A673 (cell line): ENCODE measurements at regions not wholly inside any gene's neighbourhood (a gene's known extent, or its start where the extent isn't known, plus 50 kb on each side); places are given as distances from the start of the nearest gene placed in this dataset.

Experiments
- EZH2 ChIP-seq: fragments of 200-600 bp; sonication (generic); IDR thresholded peaks from 2 replicates; pipeline ENCODE4 v1.6.1; 2017; ENCODE audit warnings: borderline replicate concordance, low read depth, mild to moderate bottlenecking, mixed read lengths, antibody characterized with exemption, low read length; ENCODE audit not compliant: poor library complexity, severe bottlenecking
- TF ChIP-seq, protein P1 (sequence below): fragments of 300-800, 200-600 bp; sonication (generic); conservative IDR thresholded peaks from 2 replicates; pipeline ENCODE4 v1.5.1; 2017; ENCODE audit warnings: low read depth, mild to moderate bottlenecking, antibody characterized with exemption, low read length, moderate library complexity, mixed read lengths

DNA sequence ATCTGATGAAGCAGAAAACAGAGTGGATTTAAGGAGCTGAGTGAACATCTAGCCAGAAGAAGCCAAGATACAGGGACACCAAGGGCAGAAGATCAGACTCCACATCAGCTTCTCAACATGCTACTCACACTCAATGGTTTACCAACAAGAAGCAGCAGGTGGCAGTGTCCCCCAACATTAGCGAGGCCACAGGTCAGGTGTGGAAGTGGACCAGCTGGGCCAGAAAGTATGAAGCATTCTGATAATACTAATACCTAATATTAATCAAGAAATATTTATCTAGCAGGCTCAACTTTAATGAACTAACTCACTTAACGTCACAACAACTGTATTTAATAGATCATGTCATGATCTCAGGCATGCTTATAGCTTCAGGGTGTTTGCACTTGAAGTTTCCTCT lies 73.4 kb upstream of the TTC29 start:
- TF ChIP-seq, protein P1, sequence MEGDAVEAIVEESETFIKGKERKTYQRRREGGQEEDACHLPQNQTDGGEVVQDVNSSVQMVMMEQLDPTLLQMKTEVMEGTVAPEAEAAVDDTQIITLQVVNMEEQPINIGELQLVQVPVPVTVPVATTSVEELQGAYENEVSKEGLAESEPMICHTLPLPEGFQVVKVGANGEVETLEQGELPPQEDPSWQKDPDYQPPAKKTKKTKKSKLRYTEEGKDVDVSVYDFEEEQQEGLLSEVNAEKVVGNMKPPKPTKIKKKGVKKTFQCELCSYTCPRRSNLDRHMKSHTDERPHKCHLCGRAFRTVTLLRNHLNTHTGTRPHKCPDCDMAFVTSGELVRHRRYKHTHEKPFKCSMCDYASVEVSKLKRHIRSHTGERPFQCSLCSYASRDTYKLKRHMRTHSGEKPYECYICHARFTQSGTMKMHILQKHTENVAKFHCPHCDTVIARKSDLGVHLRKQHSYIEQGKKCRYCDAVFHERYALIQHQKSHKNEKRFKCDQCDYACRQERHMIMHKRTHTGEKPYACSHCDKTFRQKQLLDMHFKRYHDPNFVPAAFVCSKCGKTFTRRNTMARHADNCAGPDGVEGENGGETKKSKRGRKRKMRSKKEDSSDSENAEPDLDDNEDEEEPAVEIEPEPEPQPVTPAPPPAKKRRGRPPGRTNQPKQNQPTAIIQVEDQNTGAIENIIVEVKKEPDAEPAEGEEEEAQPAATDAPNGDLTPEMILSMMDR: peak; percentile 72
- no peak for TF ChIP-seq EZH2
